ENCODE measurements at regions not wholly inside any gene's neighbourhood (a gene's known extent, or its start where the extent isn't known, plus 50 kb on each side); places are given as distances from the start of the nearest gene placed in this dataset.

- peaks cover 21% of the 10 kb centered on the region for H3K27me3 ChIP-seq (ENCODE audit: control insufficient read depth, insufficient read depth, low read length)
- H3K14ac ChIP-seq (replicated peaks; ENCODE audit: low read depth, low read length): no peak overlapping the region
- H3K4ac ChIP-seq (ENCODE audit: low read depth, low read length): no peak overlapping the region
- no peak overlapping the region for H4K5ac ChIP-seq (ENCODE audit: low read depth, low read length)
- H3K23ac ChIP-seq (ENCODE audit: low read depth, low read length): no peak overlapping the region
- no peaks in the 10 kb centered on the region for H3K9me3 ChIP-seq (ENCODE audit: control insufficient read depth, insufficient read depth, low read length)
- no peak overlapping the region for H3K4me2 ChIP-seq (ENCODE audit: low read depth, low read length)
- H3K56ac ChIP-seq (ENCODE audit: extremely low read depth, insufficient read depth, low read length): no peak overlapping the region
- no peak overlapping the region for H2BK20ac ChIP-seq (ENCODE audit: low read depth, low read length)
- no peaks in the 10 kb centered on the region for H3K79me1 ChIP-seq (ENCODE audit: low read depth in 1 of 2, low read length in 2 of 2)
- ChIA-PET CTCF (no interaction called here), POLR2A (ENCODE audit: unreplicated experiment) (no interaction called here)
- no peak overlapping the region for H2BK120ac ChIP-seq (ENCODE audit: low read depth, low read length)
- no peak overlapping the region for H2AK9ac ChIP-seq (replicated peaks; ENCODE audit: low read depth, low read length, poor library complexity)
- H3K4me1 ChIP-seq (ENCODE audit: control insufficient read depth, insufficient read depth, low read length): no peaks in the 10 kb centered on the region
- TF ChIP-seq MAFK (IDR thresholded peaks at IDR 0.05; ENCODE audit: low read depth, low read length): no peak
- TF ChIP-seq NFE2L2 (IDR thresholded peaks at IDR 0.05; ENCODE audit: low read depth, low read length): no peak
- no peak for TF ChIP-seq ELK1 (IDR thresholded peaks at IDR 0.05; ENCODE audit: borderline replicate concordance, low read depth, low read length)
- no peak for TF ChIP-seq POLR2A (IDR thresholded peaks at IDR 0.05; ENCODE audit: low read depth, low read length)
- no peak for TF ChIP-seq CHD1 (IDR thresholded peaks at IDR 0.05; ENCODE audit: low read depth, low read length)
- no peak for TF ChIP-seq RAD21 (IDR thresholded peaks at IDR 0.05; ENCODE audit: low read length)
- no peak for TF ChIP-seq FOS (IDR thresholded peaks at IDR 0.05; ENCODE audit: low read depth, low read length)
- no peak for TF ChIP-seq CEBPB (IDR thresholded peaks at IDR 0.05; ENCODE audit: low read depth, low read length)
- no peak for TF ChIP-seq MXI1 (IDR thresholded peaks at IDR 0.05; ENCODE audit: borderline replicate concordance, low read depth, low read length)
- no peak for TF ChIP-seq SMC3 (IDR thresholded peaks at IDR 0.05; ENCODE audit: low read depth, low read length)
- WGBS, 2 experiments (ENCODE audit: extremely low coverage in 2 of 2, insufficient read length in 1 of 2): no CpG with 5 or more reads among the region's 1 CpG
- H3K36me3 ChIP-seq (ENCODE audit: control insufficient read depth, insufficient read depth, low read length): no peaks in the 10 kb centered on the region
- no peak overlapping the region for H2AK5ac ChIP-seq (ENCODE audit: low read depth, low read length)
- dilution Hi-C loops (cut with HindIII; ENCODE audit: low sequenced_read_pairs, unreplicated experiment): no loop called here
- H2AFZ ChIP-seq (replicated peaks; ENCODE audit: low read length, poor library complexity): no peak overlapping the region
- intact Hi-C loops (cut with micrococcal nuclease): no loop called here
- DNase-seq: no peak
- no peaks in the 10 kb centered on the region for H4K20me1 ChIP-seq (ENCODE audit: insufficient read depth, low read length)
- no peak overlapping the region for H4K91ac ChIP-seq (ENCODE audit: insufficient read depth, low read depth, low read length)
- no peak overlapping the region for H2BK5ac ChIP-seq (ENCODE audit: low read depth, low read length, poor library complexity, severe bottlenecking)
- H3K9ac ChIP-seq (ENCODE audit: low read depth, low read length): no peak overlapping the region
- H2BK15ac ChIP-seq (ENCODE audit: low read depth, low read length): no peak overlapping the region
- no peak overlapping the region for H3K4me3 ChIP-seq (ENCODE audit: insufficient read depth, low read depth, low read length)
- no peak for ATAC-seq (ENCODE audit: low read depth)
- no peak overlapping the region for H3K27ac ChIP-seq (ENCODE audit: insufficient read depth, low read length)
- H3K18ac ChIP-seq (ENCODE audit: low read depth, low read length): no peak overlapping the region
- H3K9me1 ChIP-seq (ENCODE audit: insufficient read depth, low read length): no peaks in the 10 kb centered on the region
- in situ Hi-C loops (cut with MboI; ENCODE audit: low sequenced_read_pairs): no loop called here
- BruUV-seq (replicated peaks): no TSS peak
- no peak overlapping the region for H4K8ac ChIP-seq (ENCODE audit: low read depth in 2 of 2, low read length in 2 of 2)
Observed at GRCh38 chr3:71964170-71964569, 179.2 kb upstream of the PROK2 start.

Measured in IMR-90 (cell line).